Bone marrow (tissue), 2 donors: ENCODE measurements at regions not wholly inside any gene's neighbourhood (a gene's known extent, or its start where the extent isn't known, plus 50 kb on each side); places are given as distances from the start of the nearest gene placed in this dataset.

Source experiments
- DNase-seq, 2 donors: peaks; one replicate each; lab custom pipeline; 2025; lab: John Stamatoyannopoulos, UW

DNA sequence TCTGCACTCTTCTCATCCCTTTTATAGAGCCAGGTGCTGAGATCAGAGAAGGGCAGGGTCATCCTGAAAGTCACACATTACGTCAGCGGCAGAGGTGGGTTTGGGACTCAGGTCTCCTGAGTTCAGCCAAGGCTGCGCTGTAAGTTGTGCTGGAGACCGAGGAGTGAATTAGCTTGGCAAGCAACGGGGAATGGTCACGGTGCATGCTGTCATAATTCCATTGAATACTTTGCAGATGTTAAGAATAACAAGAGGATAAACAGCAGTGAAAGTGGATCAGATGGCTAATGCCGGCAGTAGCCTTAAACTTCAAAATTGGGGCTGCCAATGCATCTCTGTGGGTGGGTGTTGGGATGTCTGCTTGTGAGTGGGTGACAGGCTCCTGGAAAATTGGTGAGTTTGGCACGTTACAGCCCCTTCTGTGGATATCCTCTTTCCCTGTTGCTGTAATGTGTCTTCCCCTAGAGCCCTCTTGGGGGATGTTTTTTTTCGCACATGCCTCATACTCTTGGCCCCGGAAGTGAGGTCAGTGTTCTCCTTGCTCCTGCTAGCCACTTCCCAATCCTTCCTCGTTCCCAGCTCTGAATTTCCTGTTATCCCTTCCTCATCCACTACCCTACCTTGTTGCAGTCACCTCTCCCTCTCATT, 287.1 kb upstream of the SRRM4 start:
- DNase-seq, result no peak

DNA sequence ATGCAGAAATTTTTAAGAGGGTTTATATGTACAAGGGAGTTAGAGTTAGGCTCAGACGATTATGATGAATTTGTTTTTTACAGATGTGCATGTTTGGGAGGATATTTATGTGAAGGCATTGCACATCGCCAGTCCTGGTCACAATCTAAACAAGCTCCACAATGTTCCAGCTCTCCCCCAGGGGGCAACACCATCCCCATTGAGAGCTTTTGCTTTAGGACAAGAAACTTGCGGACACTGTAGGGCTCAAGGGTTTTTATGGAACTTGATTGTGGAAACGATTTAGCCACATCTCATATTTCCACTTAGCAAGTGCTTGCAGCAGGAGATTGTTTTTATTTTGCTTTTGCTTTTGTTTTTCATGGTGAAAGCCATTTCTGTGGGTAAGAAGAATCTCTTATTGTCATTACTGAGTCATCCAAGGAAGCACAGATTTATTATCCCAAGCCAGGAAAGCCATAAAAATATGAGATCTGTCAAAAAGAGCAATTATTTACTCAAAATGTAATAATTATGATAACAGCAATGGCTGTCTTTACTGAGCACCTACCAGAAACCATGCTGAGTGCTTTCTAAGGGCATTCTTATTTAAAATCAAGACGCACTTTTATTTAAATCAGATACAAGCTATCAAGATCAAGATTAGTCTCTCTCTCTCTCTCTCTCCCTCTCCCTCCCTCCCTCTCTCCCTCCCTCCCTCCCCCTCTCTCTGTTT, 276.7 kb upstream of the SRRM4 start:
- DNase-seq, result no peak

DNA sequence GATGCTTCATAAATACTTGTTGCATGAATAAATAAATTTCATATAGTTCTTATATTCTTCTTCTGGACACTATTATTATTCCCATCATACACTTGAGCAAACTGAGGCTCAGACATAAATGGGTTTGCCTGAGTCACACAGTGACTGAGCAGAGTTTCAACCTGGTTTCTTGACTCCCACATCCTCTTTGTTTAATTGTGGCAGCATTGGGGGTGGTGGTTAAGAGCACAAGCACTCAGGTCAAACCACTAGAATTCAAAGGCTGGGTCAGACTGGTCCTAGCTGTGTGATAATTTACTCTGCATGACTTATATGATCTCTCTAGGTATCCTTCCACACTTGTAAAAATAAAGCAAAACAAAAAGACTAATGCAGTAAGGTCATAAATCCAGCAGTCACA, 274.9 kb upstream of the SRRM4 start:
- no peak for DNase-seq

DNA sequence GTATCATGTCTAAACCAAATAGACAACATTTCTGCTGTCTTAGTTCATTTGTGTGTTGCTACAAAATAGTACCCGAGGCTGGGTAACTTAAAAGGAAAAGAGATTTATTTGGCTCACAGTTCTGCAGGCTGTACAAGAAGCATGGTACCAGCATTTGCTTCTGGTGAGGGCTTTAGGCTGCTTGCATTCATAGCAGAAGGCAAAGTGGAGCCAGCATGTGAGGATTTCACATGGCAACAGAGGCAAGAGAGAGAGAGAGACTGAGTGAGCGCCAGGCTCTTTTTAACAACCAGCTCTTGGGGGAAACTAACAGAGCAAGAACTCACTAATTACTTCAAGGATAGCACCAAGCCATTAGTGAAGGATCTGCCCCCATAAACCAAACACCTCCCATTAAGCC, 271.4 kb upstream of the SRRM4 start:
- no peak for DNase-seq

DNA sequence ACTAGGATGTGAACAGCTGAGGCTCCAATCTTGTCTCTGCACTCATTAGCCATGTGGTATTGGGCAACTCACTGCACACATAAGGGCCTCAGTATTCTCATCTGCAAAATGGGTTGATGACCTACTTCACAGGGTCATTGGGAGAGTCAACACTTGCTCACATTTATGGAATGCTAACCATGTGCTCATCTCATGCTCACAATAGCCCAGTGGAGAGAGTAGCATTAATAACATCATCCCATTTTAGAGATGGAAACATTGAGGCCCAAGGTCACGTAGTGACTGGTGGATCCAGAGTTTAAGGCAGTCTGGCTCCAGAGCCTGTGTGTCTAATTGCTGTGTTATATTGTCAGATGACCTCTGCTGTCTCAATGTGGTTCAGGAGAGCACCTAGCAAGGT, 270.2 kb upstream of the SRRM4 start:
- no peak for DNase-seq

DNA sequence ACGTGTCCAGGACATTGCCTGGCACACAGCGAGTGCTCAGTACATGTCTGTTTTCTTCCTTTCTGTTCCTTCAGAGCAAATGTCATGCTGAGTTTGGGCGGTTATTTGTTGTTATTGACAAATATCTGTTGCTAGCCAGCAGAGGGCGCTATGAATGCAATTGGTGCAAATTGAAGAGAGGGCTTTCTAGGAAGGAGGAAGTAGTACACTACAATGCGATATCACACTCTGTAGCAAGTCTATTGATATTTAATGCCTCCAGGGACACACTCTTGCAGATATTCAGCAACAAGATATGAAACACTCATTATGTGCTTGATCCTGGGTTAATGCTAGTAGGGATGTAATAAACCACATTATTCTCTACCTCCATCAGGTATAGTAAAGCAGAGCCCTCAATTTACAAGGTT, 267.3 kb upstream of the SRRM4 start:
- DNase-seq, result peak in 1 of 2 donors; percentile 33

DNA sequence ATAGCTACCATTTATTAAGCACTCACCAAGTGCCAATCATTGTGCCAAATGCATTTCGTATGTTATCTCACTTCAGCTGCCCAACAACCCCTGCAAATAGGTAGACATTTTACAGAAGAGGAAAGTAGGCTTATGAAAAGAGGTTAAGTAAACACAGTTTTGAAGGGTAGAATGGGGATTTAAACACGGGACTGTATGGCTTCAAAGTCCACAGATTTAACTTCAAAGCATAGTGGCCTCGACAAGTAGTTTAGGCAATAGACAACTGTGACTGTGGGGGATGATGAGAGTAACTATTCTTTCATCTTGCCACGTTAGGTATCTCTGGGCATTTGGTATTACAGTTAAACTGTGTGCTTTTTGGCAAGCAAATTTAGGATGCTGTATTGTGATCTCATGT, 266.8 kb upstream of the SRRM4 start:
- no peak for DNase-seq

DNA sequence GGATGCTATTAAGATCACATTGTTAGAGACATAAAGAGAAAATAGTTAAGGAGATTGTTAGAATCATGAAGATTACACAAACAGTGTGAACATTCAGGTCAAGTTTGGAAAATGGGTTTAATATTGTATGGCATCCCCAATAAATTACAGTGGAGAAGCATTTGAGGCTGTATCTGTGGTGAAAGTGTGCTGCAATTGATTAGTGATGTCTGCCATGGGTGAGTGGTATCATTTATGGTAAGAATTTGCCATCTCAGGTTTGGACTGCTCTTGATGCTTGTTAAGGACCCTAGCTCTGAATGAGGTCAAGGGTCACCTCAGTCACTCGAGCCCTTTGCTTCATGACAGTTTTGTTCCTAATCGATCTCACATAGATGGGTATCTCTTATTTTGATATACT, 265.7 kb upstream of the SRRM4 start:
- DNase-seq, result no peak

DNA sequence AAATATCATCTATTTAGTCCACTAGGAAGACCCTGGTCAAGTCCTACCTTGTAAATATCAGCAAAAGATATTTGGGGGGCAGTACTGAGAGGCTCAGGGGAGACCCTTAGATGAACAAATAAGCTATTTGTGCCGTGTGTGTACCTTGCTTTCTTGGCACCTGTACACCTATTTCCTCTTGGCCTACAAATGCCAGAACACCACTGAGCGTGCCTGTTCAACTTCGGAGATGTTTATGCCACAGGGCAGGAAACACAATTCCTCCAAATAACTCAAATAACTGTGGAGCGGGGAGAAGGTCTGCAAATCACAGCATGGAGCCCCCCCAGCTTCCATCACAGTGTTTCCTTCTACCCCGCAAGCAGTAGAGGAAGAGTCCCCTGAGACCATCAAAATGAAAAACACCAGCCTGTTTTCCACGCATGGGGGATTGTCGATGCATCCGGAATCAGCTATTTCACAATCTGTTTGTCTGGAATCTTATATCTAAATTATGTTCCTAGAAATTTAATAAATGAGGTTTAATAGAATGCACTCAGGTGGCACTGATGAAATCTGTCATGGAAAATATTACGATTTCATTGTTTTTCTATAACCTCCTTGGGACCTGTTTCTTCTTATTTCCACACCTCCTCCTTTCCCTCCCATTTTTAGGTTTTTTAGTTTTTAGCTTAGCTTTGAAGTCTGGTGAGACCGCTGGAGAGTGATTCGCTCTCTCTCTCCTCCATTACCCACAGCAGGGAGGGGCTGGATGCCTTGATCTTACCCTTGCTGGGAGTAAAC, 254.0 kb upstream of the SRRM4 start:
- DNase-seq, result no peak

DNA sequence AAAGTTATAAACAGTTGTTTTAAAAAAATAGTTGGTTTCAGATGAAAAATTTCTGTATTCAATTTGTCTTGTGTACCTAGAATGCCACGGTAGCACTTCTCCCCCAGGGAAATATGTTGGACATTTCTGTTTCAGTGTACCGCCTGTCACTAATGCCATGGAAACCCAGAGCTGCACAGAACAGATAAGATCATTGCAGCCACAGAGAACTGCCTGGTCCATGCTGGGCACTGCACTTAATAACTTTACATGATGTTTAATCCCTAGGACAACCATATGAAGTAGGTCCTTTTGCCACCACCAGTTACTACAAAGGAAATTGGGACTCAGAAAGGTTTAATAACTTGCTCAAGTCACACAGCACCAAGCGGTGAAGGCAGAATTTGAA, 253.4 kb upstream of the SRRM4 start:
- no peak for DNase-seq

DNA sequence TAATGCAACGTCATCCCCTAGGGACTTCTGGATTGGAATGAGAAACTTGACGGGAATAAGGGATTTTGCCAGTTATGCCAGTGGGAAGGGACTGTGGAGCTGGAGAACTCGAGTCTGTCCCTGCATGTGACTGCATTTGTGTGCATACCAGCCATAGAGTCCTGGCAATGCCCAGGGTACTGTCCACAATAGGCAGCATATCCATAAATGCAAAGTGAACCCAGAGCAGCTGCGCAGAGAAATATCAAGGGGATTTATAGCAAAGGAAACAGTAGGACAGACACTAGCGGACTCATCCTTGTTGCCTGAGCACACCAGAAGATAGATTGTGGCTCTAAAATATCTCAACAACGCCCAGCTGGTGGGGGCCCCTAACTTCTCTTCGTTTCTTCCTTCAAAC, 247.1 kb upstream of the SRRM4 start:
- DNase-seq, result no peak

DNA sequence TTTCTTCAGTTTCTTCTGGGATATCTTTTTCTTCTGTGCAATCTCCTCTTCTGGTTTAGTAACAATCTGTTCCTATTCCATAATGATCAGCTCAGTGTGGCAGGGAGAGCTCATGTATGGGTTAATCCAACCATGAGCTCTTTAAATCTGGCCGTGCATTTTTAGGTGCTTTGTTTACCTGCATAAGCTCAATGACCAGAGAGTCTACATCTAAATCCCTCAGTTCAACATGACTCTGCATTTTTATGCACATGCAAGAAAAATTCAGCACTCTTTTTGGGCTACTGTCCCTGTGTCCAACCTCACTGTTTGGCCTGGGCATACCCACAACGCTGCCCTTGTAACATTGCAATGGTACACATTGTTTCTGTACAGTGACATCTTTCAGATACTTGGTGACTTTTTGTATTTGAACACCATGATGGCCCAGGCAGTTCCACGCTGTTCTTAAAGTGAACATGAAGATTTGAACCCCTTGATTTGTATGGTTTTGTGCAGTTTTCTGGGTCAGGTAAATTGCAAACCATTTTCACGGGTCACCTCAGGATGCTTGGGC, 243.3 kb upstream of the SRRM4 start:
- no peak for DNase-seq

DNA sequence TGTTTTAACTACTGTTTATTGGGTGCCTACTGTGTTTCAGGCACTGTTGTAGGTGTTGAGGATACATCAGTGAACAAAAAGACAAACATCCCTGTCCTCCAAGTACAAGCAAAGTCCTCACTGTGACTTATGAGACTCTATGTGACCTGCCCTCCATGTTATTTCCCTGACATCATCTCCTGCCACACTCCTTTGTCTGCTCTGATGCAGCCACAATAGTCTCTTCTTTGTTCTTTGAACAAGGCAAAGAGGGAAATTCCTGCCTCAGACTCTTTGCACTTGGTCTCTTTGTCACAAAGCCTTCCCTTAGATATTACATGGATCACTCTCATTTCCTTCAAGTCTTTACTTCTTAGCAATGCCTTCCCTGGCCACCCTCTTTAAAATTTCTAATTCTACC, 240.1 kb upstream of the SRRM4 start:
- no peak for DNase-seq

DNA sequence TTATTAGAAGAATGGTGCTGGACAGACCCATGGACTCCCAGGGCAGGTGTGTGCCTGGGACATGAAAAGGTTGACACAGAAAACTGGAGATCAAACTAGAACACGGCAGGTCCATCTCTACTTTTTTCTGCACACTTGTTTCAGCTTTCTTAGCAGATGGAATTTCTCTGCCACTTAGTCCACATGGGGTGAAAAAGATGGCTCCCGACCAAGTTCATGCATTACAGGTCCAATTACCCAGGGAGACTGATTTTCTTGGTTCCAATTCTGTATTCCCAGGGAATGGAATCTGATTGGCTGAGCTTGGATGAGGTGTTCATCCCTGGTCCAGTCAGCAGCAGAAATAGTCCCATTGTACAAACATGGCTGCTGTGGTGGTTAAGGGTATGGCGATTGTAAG, 238.9 kb upstream of the SRRM4 start:
- DNase-seq, result no peak

DNA sequence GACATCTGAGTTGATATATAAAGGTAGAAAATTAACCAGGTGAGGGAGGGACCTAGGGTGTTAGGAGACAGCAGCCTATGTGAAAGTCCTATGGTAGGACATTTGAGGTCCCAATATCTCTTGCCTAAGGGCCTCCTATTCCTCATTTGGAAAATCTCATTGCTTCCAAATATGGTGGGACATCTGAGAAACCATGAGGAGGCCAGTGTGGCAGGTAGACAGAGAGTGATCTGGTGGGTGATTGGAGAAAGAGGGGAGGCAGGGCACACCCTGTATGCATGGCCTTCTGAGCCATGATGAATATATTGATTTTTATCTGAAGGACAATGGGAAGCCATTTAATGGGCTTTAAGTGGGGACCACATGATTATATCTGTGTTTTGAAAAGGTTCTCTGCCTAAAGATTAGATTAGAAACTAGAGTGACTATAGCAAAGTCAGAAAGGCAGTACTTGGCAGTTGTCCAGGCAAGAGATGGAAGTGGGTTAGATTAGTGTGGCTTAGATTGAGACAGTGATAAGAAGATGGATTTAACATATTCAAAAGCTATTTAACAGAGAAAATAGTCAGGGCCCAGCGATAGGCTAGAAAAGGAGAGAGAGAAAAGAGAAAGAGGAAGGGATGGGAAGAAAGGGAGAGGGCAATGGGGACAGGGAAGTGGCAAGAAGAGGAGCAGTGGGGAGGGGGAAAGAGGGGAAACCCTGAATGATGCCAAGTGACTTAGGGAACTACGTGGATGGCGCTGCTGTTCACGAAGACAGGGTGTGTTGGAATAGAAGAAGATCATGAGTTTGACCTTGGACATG, 237.2 kb upstream of the SRRM4 start:
- no peak for DNase-seq

DNA sequence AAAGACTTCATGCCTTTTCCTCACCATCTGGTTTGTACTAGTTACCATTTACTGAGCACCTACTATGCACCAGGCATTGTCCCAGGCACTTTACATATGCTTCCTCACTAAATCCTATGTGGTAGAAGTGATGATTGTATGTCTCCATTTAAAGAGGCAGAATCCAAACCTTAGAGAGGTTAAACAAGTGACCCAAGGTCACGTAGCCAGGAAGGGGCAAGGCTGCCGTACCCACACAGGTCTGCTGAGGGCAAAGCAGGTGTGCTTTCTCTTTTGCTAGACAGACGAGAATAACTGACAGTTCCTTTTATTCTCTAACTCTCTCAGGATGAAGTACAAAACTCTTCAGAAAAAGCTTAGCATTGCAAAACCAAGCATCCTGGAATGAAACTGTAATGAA, 235.2 kb upstream of the SRRM4 start:
- no peak for DNase-seq

DNA sequence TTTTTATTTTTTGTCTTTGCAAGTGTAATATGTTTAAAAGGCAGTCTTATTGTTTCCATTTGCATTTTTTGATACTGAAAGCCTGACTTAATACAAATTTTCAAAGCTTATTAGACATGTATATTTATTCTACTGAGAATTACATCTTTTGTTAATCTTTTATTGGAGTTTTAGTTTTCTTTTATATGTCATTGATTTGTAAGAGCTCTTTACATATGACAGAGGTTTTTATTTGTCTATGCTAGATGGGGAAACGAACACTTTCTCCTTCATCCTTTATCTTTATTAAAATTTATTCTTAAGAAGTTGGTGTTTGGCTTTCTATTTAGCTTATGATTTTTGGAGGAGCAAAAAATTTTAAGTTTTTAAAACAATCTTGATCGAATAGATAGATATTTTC, 234.4 kb upstream of the SRRM4 start:
- DNase-seq, result no peak

DNA sequence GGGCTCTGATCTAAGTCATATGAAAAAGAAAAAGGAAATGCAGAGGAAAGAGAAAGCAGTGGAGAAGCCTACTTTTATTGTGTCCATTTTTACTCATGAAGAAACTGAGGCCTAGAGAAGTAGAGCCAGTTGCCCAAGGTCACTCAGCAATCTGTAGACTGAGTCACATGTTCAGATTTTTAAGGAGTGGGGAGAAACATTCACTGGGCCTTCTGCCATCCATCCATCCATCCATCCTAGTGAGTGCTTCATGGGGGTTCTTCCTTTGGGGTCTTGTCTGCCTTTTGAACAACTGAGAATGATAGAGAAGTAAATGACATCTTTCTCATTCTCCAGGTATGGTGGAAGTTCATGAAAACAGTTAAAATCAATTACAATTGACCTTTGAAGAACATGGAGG, 233.6 kb upstream of the SRRM4 start:
- no peak for DNase-seq

DNA sequence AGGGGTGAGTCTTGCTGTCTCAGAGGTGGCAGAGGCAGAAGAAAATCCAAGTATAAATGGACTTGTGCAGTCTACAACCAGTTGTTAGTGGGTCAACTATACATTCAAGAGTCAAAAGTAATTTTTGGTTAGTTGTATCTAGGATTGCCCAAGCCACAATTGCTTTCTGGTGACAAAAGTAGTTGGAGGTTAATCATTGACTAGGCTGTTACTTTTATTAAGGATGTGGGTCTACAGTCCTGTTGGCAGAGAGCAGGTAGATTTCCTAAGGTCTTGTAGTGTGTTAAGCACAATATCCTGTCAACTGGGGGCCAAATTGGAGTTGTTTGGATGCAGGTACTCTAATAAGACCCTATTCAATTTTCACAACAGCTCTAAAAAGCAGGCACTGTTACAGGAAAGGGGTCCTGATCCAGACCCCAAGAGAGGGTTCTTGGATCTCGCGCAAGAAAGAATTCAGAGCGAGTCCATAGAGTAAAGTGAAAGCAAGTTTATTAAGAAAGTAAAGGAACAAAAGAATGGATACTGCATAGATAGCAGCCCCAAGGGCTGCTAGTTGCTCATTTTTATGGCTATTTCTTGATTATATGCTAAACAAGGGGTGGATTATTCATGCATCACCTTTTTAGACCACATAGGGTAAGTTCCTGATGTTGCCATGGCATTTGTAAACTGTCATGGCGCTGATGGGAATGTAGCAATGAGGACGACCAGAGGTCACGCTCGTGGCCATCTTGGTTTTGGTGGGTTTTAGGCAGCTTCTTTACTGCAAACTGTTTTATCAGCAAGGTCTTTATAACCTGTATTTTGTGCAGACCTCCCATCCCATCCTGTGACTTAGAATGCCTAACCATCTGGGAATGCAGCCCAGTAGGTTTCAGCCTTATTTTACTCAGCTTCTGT, 232.6 kb upstream of the SRRM4 start:
- DNase-seq, result no peak

DNA sequence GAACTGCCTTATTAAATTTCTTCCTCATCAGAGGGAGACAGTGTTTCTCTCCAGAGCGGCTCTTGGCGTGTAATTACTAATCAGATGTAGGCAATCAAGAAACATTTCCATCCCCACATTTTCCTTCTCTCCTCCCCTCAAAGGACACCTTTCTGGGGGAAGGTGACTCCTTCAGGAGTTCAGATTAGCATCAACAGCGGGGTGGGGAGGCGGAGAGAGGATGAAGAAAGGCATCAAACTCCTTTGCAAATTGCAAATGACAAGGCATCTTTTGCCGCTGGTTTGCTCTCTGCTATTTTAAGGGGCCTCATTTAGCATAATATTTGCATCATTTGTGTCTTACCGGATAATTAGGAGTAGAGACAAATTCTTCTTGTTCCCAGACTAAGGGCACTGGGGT, 231.7 kb upstream of the SRRM4 start:
- DNase-seq, result no peak

DNA sequence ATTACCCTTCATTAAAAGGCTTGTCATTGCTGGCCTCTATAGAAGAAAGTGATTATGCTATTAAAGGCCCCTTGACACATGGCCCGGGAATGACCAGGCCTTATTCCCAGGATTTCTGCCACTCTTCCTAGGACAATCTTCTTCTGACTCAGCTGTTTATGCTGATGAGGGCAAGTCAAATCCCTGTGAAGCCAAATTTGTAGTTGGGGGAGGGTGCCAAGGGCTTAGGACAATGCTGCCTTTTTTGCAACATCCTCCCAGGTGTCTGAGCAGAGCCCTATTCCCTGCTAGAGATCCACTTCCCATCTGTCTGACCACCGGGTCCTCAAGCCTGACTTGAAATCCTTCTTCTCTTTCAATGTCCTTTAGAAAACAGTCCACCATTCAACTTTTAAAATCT, 230.7 kb upstream of the SRRM4 start:
- DNase-seq, result no peak
